GM12872 (cell line): ENCODE measurements at regions not wholly inside any gene's neighbourhood (a gene's known extent, or its start where the extent isn't known, plus 50 kb on each side); places are given as distances from the start of the nearest gene placed in this dataset.

Experiments
- TF ChIP-seq, protein P1 (sequence below): IDR thresholded peaks from 3 replicates; pipeline ENCODE4 v1.5.1; 2011; ENCODE audit warnings: low read depth, mild to moderate bottlenecking, low read length, moderate library complexity; ENCODE audit not compliant: insufficient read depth

- TF ChIP-seq, protein P1, sequence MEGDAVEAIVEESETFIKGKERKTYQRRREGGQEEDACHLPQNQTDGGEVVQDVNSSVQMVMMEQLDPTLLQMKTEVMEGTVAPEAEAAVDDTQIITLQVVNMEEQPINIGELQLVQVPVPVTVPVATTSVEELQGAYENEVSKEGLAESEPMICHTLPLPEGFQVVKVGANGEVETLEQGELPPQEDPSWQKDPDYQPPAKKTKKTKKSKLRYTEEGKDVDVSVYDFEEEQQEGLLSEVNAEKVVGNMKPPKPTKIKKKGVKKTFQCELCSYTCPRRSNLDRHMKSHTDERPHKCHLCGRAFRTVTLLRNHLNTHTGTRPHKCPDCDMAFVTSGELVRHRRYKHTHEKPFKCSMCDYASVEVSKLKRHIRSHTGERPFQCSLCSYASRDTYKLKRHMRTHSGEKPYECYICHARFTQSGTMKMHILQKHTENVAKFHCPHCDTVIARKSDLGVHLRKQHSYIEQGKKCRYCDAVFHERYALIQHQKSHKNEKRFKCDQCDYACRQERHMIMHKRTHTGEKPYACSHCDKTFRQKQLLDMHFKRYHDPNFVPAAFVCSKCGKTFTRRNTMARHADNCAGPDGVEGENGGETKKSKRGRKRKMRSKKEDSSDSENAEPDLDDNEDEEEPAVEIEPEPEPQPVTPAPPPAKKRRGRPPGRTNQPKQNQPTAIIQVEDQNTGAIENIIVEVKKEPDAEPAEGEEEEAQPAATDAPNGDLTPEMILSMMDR, result no peak
Measured at GRCh38 chr3:175980486-175981090, 1121.5 kb downstream of the NAALADL2 start.

DNA sequence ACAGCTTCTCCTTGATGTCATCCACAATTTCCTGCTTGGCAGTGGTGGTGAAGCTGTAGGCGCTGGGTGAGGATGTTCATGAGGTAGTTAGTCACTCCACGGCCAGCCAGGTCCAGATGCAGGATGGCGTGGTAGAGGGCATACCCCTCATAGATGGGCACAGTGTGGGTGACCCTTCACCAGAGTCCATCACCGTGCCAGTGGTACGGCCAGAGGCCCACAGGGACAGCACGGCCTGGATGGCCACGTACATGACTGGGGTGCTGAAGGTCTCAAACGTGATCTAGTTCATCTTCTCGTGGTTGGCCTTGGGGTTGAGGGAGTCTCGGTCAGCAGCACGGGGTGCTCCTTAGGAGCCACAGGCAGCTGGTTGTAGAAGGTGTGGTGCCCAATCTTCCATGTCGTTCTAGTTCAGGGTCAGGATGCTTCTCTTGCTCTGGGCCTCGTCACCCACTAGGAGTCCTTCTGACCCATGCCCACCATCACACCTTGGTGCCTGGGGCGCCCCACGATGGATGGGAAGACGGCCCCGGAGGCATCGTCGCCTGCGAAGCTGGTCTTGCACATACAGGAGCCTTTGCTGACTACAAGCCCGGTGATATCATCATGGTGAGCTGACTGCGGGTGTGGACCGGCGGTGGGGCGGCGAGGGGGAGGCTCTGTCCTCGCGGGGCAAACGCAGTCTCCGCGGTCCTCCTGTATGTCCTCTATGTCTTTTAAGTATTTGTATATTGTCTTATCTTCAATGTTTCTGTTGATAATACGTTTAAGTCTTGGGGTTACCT is 1119.0 kb downstream of the NAALADL2 start:
- TF ChIP-seq, protein P1, result no peak

DNA sequence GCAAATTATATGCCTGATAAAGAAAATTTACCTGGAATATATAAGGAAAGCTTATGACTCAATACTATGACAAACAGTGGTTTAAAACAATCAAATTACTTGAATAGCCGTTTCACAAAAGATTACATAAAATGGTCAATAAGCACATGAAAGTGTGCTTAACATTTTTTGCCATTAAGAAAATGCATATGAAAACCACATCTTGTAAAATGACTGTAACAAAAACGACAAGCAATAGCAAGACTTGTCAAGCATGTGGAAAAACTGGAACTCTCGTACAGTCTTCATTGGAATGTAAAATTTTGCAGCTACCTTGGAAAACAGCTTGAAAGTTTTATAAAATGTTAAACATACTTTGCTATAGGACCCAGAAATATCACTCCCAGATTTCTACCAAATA is 1110.3 kb downstream of the NAALADL2 start:
- TF ChIP-seq, protein P1, result no peak

- TF ChIP-seq, protein P1, result no peak
Measured at GRCh38 chr3:175965036-175965435, 1105.9 kb downstream of the NAALADL2 start.

DNA sequence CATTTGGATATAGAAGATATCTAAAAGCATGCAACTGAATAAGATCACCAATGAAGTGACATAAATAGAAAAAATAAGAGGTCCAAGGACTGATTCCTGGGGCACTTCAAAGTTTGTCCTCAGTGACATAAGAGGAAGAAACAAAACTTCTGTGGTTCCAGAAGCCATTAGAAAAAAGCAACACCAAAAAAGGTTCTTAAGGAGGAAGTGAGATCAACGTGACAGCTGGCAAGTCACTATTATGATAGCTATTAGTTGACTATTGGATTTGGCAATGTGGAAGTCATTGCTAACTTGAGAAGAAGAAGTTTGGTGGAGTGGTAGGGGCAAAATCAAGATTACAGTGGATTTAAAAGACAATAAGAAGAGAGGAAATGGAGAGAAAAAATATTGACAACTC is 1098.3 kb downstream of the NAALADL2 start:
- TF ChIP-seq, protein P1, result no peak

- TF ChIP-seq, protein P1, result no peak
Measured at GRCh38 chr3:175956964-175957363, 1097.8 kb downstream of the NAALADL2 start.

DNA sequence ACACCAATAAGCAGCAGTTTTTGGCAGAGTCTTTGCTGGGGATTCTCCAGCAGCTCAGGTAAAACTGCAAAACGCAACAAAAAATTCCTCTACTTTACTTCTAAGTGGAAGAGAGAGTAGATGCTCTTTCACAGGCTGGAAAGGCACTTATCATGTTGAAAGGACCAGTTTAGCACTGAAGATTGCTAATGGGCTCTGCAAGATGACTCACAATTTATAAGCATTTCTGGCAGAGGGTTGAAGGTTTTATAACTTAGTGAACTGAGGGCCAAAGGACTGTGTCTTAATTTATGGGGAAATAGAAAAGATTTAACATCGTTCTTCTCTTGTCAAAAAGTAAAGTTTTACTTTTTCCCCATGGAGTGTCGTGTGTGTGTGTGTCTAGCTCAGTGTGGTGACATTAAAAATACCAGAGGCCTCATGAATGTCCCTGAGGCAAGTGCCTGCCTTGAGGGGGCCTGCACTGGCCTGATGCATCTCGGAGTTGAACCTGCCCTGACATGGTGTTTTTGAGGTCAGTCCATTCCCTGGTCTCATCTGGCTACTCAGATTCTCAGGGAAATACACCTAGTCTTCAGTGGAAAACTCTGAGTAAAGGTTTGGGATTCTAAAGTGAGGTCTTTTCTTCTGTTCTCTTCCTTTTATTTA is 1092.0 kb downstream of the NAALADL2 start:
- TF ChIP-seq, protein P1, result no peak
